PC-9 (cell line): ENCODE measurements at regions not wholly inside any gene's neighbourhood (a gene's known extent, or its start where the extent isn't known, plus 50 kb on each side); places are given as distances from the start of the nearest gene placed in this dataset.

Source experiments
- EZH2 ChIP-seq: fragments of 200-600 bp; sonication (generic); IDR thresholded peaks from 2 replicates; pipeline ENCODE4 v1.8.0; 2017; ENCODE audit warnings: antibody characterized with exemption, low read depth
- TF ChIP-seq, protein P1 (sequence below): fragments of 200-600 bp; sonication (generic); conservative IDR thresholded peaks from 2 replicates; pipeline ENCODE4 v1.6.1; 2017; ENCODE audit warnings: mixed run types, antibody characterized with exemption, mild to moderate bottlenecking, moderate library complexity

DNA sequence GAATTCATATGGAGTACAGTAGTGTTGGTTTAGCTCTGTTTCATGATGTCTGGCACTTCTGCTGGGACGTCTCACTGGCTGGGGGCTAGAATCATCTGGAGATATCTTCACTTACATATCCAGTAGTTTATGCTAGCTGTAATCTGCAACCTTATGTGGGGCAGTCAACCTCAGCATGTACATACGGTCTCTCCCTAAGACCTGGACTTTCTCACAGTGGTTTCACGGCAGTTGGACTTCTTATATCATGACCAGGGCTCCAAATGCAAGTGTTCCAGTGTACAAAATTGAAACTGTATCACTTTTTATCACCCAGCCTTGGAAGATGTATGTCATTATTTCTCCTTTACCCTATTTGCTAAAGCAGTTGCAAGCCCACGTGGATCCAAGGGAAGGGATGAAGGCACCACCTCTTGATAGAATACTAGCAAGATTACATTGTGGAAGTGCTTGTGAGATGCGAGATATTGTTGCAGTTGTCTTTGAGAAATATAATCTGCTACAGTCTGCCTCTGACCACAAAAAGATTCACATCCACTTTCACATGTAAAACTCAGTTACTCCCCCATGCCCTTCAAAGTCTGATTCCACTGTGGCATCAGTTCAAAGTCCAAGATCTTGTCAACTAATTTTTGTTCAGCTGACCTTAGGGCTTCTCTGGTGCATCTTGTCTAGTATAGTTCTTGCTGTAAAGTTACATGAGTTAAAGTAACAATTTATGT is 316.6 kb upstream of the NCAM1 start:
- TF ChIP-seq, protein P1, sequence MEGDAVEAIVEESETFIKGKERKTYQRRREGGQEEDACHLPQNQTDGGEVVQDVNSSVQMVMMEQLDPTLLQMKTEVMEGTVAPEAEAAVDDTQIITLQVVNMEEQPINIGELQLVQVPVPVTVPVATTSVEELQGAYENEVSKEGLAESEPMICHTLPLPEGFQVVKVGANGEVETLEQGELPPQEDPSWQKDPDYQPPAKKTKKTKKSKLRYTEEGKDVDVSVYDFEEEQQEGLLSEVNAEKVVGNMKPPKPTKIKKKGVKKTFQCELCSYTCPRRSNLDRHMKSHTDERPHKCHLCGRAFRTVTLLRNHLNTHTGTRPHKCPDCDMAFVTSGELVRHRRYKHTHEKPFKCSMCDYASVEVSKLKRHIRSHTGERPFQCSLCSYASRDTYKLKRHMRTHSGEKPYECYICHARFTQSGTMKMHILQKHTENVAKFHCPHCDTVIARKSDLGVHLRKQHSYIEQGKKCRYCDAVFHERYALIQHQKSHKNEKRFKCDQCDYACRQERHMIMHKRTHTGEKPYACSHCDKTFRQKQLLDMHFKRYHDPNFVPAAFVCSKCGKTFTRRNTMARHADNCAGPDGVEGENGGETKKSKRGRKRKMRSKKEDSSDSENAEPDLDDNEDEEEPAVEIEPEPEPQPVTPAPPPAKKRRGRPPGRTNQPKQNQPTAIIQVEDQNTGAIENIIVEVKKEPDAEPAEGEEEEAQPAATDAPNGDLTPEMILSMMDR: no peak
- no peak for TF ChIP-seq EZH2
